ENCODE measurements at regions not wholly inside any gene's neighbourhood (a gene's known extent, or its start where the extent isn't known, plus 50 kb on each side); places are given as distances from the start of the nearest gene placed in this dataset.

- ATAC-seq: no peak
- no peak for TF ChIP-seq RARB (CRISPR knock-in tag; IDR thresholded peaks at IDR 0.05)
- no peak for TF ChIP-seq POU6F1 (CRISPR knock-in tag; IDR thresholded peaks at IDR 0.05; ENCODE audit: borderline replicate concordance, low read depth)
- TF ChIP-seq ZFP3 (CRISPR knock-in tag; IDR thresholded peaks at IDR 0.05): no peak
- TF ChIP-seq ARNTL (CRISPR knock-in tag; IDR thresholded peaks at IDR 0.05; ENCODE audit: borderline replicate concordance, low read depth): no peak
- no peak for TF ChIP-seq ZFP30 (CRISPR knock-in tag; IDR thresholded peaks at IDR 0.05)
- no peak for TF ChIP-seq BACH2 (CRISPR knock-in tag; IDR thresholded peaks at IDR 0.05; ENCODE audit: borderline replicate concordance)
- no peak for TF ChIP-seq TSHZ2 (CRISPR knock-in tag; IDR thresholded peaks at IDR 0.05)
- no peak for TF ChIP-seq CSDC2 (CRISPR knock-in tag; IDR thresholded peaks at IDR 0.05)
- TF ChIP-seq SNAI2 (CRISPR knock-in tag; IDR thresholded peaks at IDR 0.05): no peak
- no peak for TF ChIP-seq ZNF70 (CRISPR knock-in tag; IDR thresholded peaks at IDR 0.05)
- no peak for TF ChIP-seq OSR1 (CRISPR knock-in tag; IDR thresholded peaks at IDR 0.05)
- TF ChIP-seq ZC3H10 (CRISPR knock-in tag; IDR thresholded peaks at IDR 0.05): no peak
- no peak for TF ChIP-seq TCF4 (CRISPR knock-in tag; IDR thresholded peaks at IDR 0.05; ENCODE audit: borderline replicate concordance)
- TF ChIP-seq ZNF8 (CRISPR knock-in tag; IDR thresholded peaks at IDR 0.05): no peak
- no peak for TF ChIP-seq ZNF565 (CRISPR knock-in tag; conservative IDR thresholded peaks at IDR 0.05; ENCODE audit: low read depth)
- TF ChIP-seq ESRRG (CRISPR knock-in tag; IDR thresholded peaks at IDR 0.05): no peak
- TF ChIP-seq GLIS3 (CRISPR knock-in tag; IDR thresholded peaks at IDR 0.05): no peak
- TF ChIP-seq PPARA (CRISPR knock-in tag; IDR thresholded peaks at IDR 0.05; ENCODE audit: borderline replicate concordance): no peak
- no peak for TF ChIP-seq ISL1 (CRISPR knock-in tag; IDR thresholded peaks at IDR 0.05)
Measured at GRCh38 chr2:104762031-104762430, 91.9 kb upstream of the POU3F3 start.

GRCh38 chr2:104766683-104767082, 87.2 kb upstream of the POU3F3 start:
- ATAC-seq: no peak
- TF ChIP-seq PATZ1 (CRISPR knock-in tag; IDR thresholded peaks at IDR 0.05; ENCODE audit: borderline replicate concordance) (no peak), CSDC2 (CRISPR knock-in tag; IDR thresholded peaks at IDR 0.05) (no peak), ZNF8 (CRISPR knock-in tag; IDR thresholded peaks at IDR 0.05) (no peak), ZFP3 (CRISPR knock-in tag; IDR thresholded peaks at IDR 0.05) (no peak), OSR1 (CRISPR knock-in tag; IDR thresholded peaks at IDR 0.05) (no peak), ESRRG (CRISPR knock-in tag; IDR thresholded peaks at IDR 0.05) (no peak), SNAI2 (CRISPR knock-in tag; IDR thresholded peaks at IDR 0.05) (no peak), ZNF565 (CRISPR knock-in tag; conservative IDR thresholded peaks at IDR 0.05; ENCODE audit: low read depth) (no peak), ZFP30 (CRISPR knock-in tag; IDR thresholded peaks at IDR 0.05) (no peak), POU6F1 (CRISPR knock-in tag; IDR thresholded peaks at IDR 0.05; ENCODE audit: borderline replicate concordance, low read depth) (no peak), TOX (CRISPR knock-in tag; IDR thresholded peaks at IDR 0.05; ENCODE audit: borderline replicate concordance) (no peak), ZC3H10 (CRISPR knock-in tag; IDR thresholded peaks at IDR 0.05) (no peak), TCF4 (CRISPR knock-in tag; IDR thresholded peaks at IDR 0.05; ENCODE audit: borderline replicate concordance) (no peak), CSRNP3 (CRISPR knock-in tag; IDR thresholded peaks at IDR 0.05) (no peak), ZNF70 (CRISPR knock-in tag; IDR thresholded peaks at IDR 0.05) (no peak)

Measured in SK-N-SH treated with all-trans-retinoic acid at 6 μM for 48 hours (cell line).